Coronary artery (tissue), 2 donors: ENCODE measurements at regions not wholly inside any gene's neighbourhood (a gene's known extent, or its start where the extent isn't known, plus 50 kb on each side); places are given as distances from the start of the nearest gene placed in this dataset.
A peak's percentile ranks its signal among the peaks of the same experiment; 100 is the strongest.

Experiments used
- DNase-seq: peaks from one replicate; pipeline ENCODE4 v3.0.0-alpha.2; 2017; ENCODE audit warnings: low spot score
- H3K27ac ChIP-seq, 2 donors: fragments of 200-600 bp; sonication (generic); one replicate each; pipeline ENCODE4 v1.5.1; 2016 to 2019
- H3K4me3 ChIP-seq: fragments of 200-600 bp; sonication (generic); 2 replicates; pipeline ENCODE4 v1.5.1; 2016; ENCODE audit warnings: mild to moderate bottlenecking, moderate library complexity
- CTCF ChIP-seq: fragments of 200-600 bp; sonication (generic); IDR thresholded peaks from one replicate; pipeline ENCODE4 v1.5.1; 2019; ENCODE audit warnings: antibody characterized with exemption

GRCh38 chr18:75681538-75682115, 254.1 kb upstream of the SMIM21 start:
- Histone ChIP-seq H3K27ac (no peak overlapping the region), H3K4me3 (no peak overlapping the region)
- no peak for TF ChIP-seq CTCF
- DNase-seq: no peak

- no peak for TF ChIP-seq CTCF
- Histone ChIP-seq H3K4me3 (peak overlapping the region; percentile 44), H3K27ac (no peak overlapping the region)
- no peak for DNase-seq
These were observed 251.8 kb upstream of the SMIM21 start for GRCh38 chr18:75679331-75679730.

- TF ChIP-seq CTCF: no peak
- peak overlapping the region; percentile 44 for H3K4me3 ChIP-seq
- DNase-seq: no peak
- H3K27ac ChIP-seq: no peak overlapping the region
These were observed 251.1 kb upstream of the SMIM21 start for GRCh38 chr18:75678627-75679026.

- H3K27ac ChIP-seq: no peak overlapping the region
- no peak overlapping the region for H3K4me3 ChIP-seq
- DNase-seq: no peak
- TF ChIP-seq CTCF: no peak
These were observed 250.4 kb upstream of the SMIM21 start for GRCh38 chr18:75677696-75678455.

GRCh38 chr18:75660932-75661331, 233.4 kb upstream of the SMIM21 start:
- TF ChIP-seq CTCF: no peak
- Histone ChIP-seq H3K27ac (no peak overlapping the region), H3K4me3 (no peak overlapping the region)
- no peak for DNase-seq

- TF ChIP-seq CTCF: no peak
- DNase-seq: no peak
These were observed 232.1 kb upstream of the SMIM21 start for GRCh38 chr18:75659535-75660023.

GRCh38 chr18:75658330-75658729, 230.8 kb upstream of the SMIM21 start:
- DNase-seq: no peak
- TF ChIP-seq CTCF: no peak
- no peak overlapping the region for H3K4me3 ChIP-seq
- H3K27ac ChIP-seq: no peak overlapping the region

More at GRCh38 chr18:75659535-75660023, 232.1 kb upstream of the SMIM21 start:
- no peak overlapping the region for H3K4me3 ChIP-seq
- no peak overlapping the region for H3K27ac ChIP-seq
